ENCODE measurements at regions not wholly inside any gene's neighbourhood (a gene's known extent, or its start where the extent isn't known, plus 50 kb on each side); places are given as distances from the start of the nearest gene placed in this dataset.

- H3K9ac ChIP-seq (ENCODE audit: low read depth in 1 of 2, low read length in 2 of 2): no peak overlapping the region
- no peaks in the 10 kb centered on the region for H3K9me3 ChIP-seq (ENCODE audit: control insufficient read depth in 4 of 4, low read length in 3 of 4)
- no peak overlapping the region for H3K4me3 ChIP-seq (ENCODE audit: low read depth in 1 of 3, low read length in 3 of 3)
- peaks cover 4 to 49% (median 42%) of the 10 kb centered on the region in 4 donors for H3K4me1 ChIP-seq (ENCODE audit: control insufficient read depth in 4 of 4, insufficient read depth in 4 of 4, low read length in 3 of 4)
- TF ChIP-seq REST (IDR thresholded peaks at IDR 0.05) (no peak), MAX (IDR thresholded peaks at IDR 0.05) (no peak), SP1 (IDR thresholded peaks at IDR 0.05) (no peak), JUND (IDR thresholded peaks at IDR 0.05) (no peak), CTCF (IDR thresholded peaks at IDR 0.05; ENCODE audit: low read depth, low read length, missing input control) (no peak), FOXA2 (IDR thresholded peaks at IDR 0.05) (no peak), TAF1 (conservative IDR thresholded peaks at IDR 0.05) (no peak), RAD21 (IDR thresholded peaks at IDR 0.05) (no peak), HNF4A (conservative IDR thresholded peaks at IDR 0.05) (no peak), YY1 (IDR thresholded peaks at IDR 0.05) (no peak), RXRA (IDR thresholded peaks at IDR 0.05) (no peak), FOXA1 (IDR thresholded peaks at IDR 0.05) (no peak), GABPA (IDR thresholded peaks at IDR 0.05 in 1 of 2, conservative IDR thresholded peaks at IDR 0.05 in 1 of 2) (no peak), EGR1 (IDR thresholded peaks at IDR 0.05; ENCODE audit: low read depth in 2 of 2) (no peak), ATF3 (IDR thresholded peaks at IDR 0.05) (no peak)
- H3K27me3 ChIP-seq (ENCODE audit: control insufficient read depth in 4 of 4, insufficient read depth in 4 of 4, low read length in 3 of 4): no peaks in the 10 kb centered on the region
- no peaks in the 10 kb centered on the region for H3K36me3 ChIP-seq (ENCODE audit: control insufficient read depth in 4 of 4, insufficient read depth in 3 of 4, low read depth in 1 of 4, low read length in 3 of 4)
- 91% methylated on average over 3 of the region's 3 CpGs for WGBS
- peak; percentile 8 for DNase-seq (ENCODE audit: low spot score)
- H3K27ac ChIP-seq (ENCODE audit: low read depth in 1 of 2, low read length in 2 of 2): no peak overlapping the region
Measured at GRCh38 chr2:45255563-45255962, 246.3 kb upstream of the SIX2 start.

GRCh38 chr2:45254025-45254424 lies 244.8 kb upstream of the SIX2 start:
- Histone ChIP-seq H3K27ac (ENCODE audit: low read depth in 1 of 2, low read length in 2 of 2) (no peak overlapping the region), H3K36me3 (ENCODE audit: control insufficient read depth in 4 of 4, insufficient read depth in 3 of 4, low read depth in 1 of 4, low read length in 3 of 4) (no peaks in the 10 kb centered on the region), H3K4me1 (ENCODE audit: control insufficient read depth in 4 of 4, insufficient read depth in 4 of 4, low read length in 3 of 4) (peaks cover 4 to 35% (median 29%) of the 10 kb centered on the region in 4 donors), H3K9me3 (ENCODE audit: control insufficient read depth in 4 of 4, low read length in 3 of 4) (no peaks in the 10 kb centered on the region), H3K27me3 (ENCODE audit: control insufficient read depth in 4 of 4, insufficient read depth in 4 of 4, low read length in 3 of 4) (no peaks in the 10 kb centered on the region), H3K9ac (ENCODE audit: low read depth in 1 of 2, low read length in 2 of 2) (no peak overlapping the region), H3K4me3 (ENCODE audit: low read depth in 1 of 3, low read length in 3 of 3) (no peak overlapping the region)
- WGBS: 91% methylated on average over 9 of the region's 9 CpGs
- DNase-seq (ENCODE audit: low spot score): no peak
- TF ChIP-seq FOXA2 (IDR thresholded peaks at IDR 0.05) (no peak), SP1 (IDR thresholded peaks at IDR 0.05) (no peak), HNF4G (IDR thresholded peaks at IDR 0.05) (no peak), GABPA (IDR thresholded peaks at IDR 0.05 in 1 of 2, conservative IDR thresholded peaks at IDR 0.05 in 1 of 2) (no peak), ZBTB33 (IDR thresholded peaks at IDR 0.05) (no peak), ATF3 (IDR thresholded peaks at IDR 0.05) (no peak), RAD21 (IDR thresholded peaks at IDR 0.05) (no peak), YY1 (IDR thresholded peaks at IDR 0.05) (no peak), MAX (IDR thresholded peaks at IDR 0.05) (no peak), EGR1 (IDR thresholded peaks at IDR 0.05; ENCODE audit: low read depth in 2 of 2) (no peak), REST (IDR thresholded peaks at IDR 0.05) (no peak), JUND (IDR thresholded peaks at IDR 0.05) (no peak), TAF1 (conservative IDR thresholded peaks at IDR 0.05) (no peak), HNF4A (conservative IDR thresholded peaks at IDR 0.05) (no peak), FOXA1 (IDR thresholded peaks at IDR 0.05) (no peak)
